Transverse colon (tissue), 4 donors: ENCODE measurements at regions not wholly inside any gene's neighbourhood (a gene's known extent, or its start where the extent isn't known, plus 50 kb on each side); places are given as distances from the start of the nearest gene placed in this dataset.

Source experiments
- EP300 ChIP-seq: sonication (generic); formaldehyde crosslinking; IDR thresholded peaks from one replicate; pipeline ENCODE4 v1.6.1; 2017; ENCODE audit warnings: antibody characterized with exemption, low read depth
- POLR2AphosphoS5 ChIP-seq, 3 donors: sonication (generic); formaldehyde crosslinking; IDR thresholded peaks; one replicate each; pipeline ENCODE4 v1.6.1; 2016; ENCODE audit warnings: antibody characterized with exemption in 3 of 3
- TF ChIP-seq, protein P1 (sequence below), 5 experiments: fragments of 200-600 bp in 3 of 5; fragments of 450-650 bp in 2 of 5; sonication (generic) in 3 of 5; IDR thresholded peaks; 1 replicate in 2 of 5; 2 replicates in 3 of 5; pipeline ENCODE4 v1.5.1; 2016 to 2017; ENCODE audit warnings: antibody characterized with exemption in 5 of 5, inconsistent platforms in 3 of 5, mild to moderate bottlenecking in 2 of 5, moderate library complexity in 1 of 5

DNA sequence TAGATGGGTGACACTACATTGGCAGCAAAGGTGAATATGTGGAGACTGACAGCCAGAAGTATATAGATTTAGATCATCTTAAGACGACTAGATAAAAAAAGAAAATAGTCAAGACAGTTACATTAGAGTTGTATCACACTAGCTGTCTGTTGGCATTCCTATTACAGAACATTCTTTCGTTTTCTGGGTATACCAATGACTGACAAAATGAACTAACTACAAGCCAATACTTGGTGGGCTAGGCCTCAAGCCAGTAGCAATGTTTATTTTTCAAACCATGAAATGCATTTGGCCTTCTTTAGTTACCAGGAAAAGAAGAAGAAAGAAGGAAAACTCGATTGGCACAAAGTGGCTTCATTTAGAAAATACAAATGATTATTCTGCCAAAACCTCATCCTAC, 944.9 kb upstream of the ZEB2 start:
- TF ChIP-seq, protein P1, sequence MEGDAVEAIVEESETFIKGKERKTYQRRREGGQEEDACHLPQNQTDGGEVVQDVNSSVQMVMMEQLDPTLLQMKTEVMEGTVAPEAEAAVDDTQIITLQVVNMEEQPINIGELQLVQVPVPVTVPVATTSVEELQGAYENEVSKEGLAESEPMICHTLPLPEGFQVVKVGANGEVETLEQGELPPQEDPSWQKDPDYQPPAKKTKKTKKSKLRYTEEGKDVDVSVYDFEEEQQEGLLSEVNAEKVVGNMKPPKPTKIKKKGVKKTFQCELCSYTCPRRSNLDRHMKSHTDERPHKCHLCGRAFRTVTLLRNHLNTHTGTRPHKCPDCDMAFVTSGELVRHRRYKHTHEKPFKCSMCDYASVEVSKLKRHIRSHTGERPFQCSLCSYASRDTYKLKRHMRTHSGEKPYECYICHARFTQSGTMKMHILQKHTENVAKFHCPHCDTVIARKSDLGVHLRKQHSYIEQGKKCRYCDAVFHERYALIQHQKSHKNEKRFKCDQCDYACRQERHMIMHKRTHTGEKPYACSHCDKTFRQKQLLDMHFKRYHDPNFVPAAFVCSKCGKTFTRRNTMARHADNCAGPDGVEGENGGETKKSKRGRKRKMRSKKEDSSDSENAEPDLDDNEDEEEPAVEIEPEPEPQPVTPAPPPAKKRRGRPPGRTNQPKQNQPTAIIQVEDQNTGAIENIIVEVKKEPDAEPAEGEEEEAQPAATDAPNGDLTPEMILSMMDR (IDR thresholded peaks at IDR 0.05), result no peak
- TF ChIP-seq EP300 (no peak), POLR2AphosphoS5 (IDR thresholded peaks at IDR 0.05) (no peak)
